ENCODE measurements at regions not wholly inside any gene's neighbourhood (a gene's known extent, or its start where the extent isn't known, plus 50 kb on each side); places are given as distances from the start of the nearest gene placed in this dataset.

DNA sequence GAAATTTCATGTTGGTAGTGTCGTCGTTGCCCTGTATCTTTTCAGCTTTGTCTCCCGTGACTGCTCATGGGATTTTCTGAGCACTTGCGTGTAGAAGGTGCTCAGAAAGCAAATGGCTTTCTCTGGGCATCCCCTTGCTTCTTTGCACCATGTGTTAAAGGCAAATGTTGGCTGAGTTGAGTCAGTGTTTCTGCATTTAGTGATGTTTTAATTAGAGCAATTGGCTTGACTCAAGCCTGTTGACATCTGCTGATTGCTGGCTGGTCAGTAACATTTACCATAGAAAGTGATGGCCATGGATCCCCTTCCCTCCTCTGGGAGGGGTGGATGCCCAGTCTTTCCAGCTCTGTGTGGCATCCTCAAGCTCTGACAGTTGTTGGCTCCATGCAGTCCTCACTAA, 187.2 kb upstream of the MPHOSPH6 start:
- no peak for DNase-seq

DNA sequence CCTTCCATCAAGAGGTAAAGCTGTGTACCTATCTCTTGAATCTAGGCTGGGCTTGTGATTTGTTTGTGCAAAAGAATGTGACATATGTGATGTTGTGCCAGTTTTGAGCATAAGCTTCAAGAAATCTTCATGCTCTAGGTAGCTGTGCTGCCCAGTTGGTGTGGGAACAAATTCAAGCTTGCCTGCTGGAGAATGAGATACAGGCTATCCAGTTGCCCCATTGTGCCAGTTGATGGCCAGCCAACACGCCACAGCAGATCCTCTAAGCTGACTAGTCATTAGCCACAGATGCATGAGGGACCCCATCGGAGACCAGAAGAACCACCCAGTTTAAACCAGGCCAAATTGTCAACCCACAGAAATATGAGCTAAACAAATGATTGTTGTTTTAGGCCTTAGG, 180.5 kb upstream of the MPHOSPH6 start:
- DNase-seq = no peak

DNA sequence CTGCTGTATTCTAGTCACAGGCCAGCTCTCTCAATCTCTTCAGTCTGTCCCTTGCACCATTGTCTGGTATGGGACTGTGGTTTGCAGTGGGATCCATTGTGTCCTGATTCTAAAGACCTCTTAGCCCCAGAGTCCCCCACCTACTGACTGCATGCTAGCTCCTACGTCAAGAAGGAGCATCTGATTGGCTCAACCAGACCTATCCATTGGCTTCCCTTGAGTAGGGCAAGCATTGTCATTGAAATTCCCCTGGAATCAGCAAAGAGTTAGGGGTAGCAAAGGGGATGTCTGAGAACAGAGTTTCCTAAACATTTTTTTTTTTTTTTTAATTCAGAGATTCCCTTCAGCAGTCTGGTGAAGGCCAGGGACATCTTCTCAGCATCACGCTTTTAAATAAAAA, 175.3 kb upstream of the MPHOSPH6 start:
- DNase-seq = no peak

DNA sequence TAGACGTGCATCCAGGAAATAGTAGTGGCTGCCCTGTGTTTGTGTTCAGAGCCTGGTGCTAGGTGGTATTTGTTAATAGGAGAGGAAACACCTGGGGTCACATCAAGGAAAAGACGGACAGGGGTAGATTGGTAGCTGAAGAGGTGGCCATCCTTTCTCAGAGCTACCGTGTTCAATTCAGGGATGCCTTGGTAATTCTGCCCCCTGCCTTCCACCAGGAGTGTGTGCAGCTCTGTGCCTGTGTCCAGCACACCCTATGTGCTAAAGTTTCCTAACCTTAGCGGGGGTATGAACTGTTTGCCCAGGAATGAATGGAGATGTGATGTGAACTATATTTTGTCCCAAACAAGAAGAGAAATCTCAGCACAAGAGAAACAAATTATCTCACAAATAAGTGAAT, 174.1 kb upstream of the MPHOSPH6 start:
- peak; percentile 50 for DNase-seq

DNA sequence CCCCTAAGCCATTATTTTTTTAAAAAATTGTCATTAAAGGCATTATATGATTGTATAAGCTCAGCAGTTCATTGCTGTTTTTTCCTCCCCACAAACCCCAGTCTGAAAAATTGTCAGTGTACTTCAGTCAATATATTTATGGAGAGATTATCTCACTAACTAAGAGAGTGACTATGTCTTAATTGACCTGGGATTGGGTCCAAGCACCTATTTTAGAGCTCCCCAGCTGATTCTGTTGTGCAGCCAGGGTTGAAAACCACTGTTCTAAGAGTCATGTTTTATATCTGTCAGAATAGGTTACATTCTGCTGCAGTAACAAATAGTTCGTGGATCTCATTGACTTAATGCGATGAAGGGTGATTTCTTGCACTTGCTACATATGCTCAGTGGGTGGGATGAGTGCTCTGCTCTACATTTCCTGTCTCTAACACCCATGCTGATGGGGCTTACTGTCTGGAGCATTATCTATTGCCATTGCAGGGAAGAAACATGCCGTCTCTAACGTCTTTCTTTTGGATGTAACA, 171.2 kb upstream of the MPHOSPH6 start:
- no peak for DNase-seq

DNA sequence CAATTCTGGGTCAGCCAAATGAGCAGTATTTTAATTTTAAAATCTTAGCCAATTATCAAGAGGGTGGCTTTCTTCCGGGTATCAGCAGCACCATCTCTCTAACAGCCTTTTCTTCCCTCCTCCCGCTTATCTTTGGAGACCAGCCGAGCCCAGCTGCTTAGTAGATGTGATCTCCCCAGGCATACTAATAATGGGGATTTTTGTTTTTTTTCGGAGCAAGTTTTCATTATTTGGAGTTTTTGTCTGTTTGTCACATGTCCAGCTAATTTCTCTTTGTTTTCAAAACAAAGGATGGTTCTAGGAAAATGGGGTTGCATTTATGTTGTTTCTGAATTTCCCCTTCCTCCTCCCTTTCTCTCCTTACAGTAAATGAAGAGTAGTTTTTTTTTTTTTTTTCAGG, 170.5 kb upstream of the MPHOSPH6 start:
- DNase-seq = no peak

DNA sequence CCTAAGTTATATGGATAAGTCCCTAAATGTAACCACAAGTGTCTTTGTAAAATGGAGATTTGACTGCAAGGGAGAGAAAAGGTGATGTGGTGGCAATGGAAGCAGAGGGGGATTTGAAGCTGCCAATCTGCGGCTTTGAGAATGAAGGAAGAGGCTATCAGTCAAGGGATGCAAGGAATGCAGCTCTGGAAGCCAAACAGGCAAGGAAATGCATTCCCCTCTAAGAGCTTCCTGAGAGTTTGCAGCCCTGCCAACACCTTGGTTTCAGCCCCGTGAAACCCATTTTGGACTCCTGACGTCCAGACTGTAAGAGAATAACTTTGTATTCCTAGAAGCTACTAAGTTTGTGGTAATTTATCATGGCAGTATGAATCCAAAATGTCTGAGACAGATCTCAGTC, 167.3 kb upstream of the MPHOSPH6 start:
- DNase-seq = no peak

DNA sequence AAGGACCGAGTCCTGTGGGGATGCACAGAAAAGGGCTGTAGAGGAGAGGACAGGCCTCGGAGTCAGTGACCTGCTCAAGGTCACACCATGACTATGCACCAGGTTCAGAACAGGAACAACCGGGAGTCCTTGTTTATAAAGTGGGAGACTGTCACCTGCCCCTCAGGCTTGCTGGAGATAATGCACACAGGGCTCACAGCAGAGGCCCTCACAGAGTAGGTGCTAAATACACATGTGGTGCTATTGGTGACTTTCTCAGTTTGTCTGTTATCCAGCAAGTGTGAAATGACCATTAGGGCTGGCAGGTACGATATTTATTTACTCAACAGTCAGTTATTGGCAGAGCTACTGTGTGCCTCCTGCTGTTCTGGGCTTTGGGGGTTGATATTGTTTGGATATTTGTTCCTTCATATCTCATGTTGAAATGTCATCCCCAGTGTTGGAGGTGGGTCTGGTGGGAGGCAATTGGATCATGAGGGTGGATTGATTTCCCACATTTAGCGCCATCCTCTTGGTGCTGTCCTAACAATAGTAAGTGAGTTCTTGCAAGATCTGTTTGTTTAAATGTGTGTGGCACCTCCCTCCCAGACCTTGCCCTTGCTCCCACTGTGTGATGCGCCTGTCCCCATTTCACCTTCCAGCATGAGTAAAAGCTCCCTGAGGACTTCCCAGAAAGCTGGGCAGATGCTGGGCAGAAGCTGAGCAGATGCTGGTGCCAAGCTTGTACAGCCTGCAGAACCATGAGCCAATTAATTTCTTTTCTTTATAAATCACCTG, 162.1 kb upstream of the MPHOSPH6 start:
- DNase-seq = no peak

DNA sequence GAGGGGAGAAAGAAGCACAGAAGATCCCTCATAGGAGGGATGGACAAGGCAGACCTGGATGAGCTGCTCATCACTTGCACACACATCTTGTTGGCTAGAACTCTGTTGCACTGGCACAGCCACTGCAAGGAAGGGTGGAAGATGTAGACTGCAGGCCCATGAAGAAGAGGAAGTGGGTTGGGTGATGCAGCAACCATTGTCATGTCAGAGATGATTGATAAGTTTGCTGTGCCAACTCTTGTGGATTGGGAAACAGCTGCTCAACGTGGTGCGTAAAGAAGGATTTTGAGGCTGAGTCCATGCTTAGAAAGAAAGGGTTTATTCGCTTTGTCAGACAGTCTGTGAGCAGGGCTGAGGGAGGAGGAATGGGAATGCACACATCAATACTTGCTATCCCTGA, 161.4 kb upstream of the MPHOSPH6 start:
- no peak for DNase-seq

DNA sequence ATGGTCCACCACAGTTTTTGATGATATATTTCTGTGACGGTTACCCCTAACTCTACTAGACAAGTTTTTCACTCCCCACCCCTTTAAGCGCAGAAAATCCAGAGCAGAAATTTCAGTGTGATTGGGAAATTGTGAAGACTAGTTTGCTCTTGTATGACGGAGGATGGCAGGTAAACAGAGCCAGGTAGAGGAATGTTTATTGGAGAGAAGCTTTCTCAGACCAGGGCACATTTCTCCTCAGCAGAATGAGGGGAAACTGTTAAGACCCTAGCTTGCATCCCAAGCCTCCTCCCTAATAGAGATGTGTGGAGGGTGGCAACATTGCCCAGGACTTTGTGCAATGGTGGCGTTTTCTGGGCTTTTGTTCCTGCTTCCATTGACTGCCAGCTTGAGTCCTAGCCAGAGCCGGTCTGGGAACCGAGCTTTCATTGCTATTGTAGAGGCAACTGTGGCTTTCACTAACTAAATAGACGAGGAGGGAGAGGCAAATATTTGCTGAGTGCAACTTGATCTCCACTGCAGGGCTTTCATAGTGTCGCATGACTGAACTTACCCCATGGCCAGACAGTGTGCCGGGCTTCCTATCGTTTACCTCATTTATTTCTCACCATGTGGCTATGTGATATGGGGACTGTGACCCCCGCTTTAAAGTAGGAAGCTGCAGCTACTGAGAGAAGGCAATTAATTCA, 159.6 kb upstream of the MPHOSPH6 start:
- DNase-seq = no peak

DNA sequence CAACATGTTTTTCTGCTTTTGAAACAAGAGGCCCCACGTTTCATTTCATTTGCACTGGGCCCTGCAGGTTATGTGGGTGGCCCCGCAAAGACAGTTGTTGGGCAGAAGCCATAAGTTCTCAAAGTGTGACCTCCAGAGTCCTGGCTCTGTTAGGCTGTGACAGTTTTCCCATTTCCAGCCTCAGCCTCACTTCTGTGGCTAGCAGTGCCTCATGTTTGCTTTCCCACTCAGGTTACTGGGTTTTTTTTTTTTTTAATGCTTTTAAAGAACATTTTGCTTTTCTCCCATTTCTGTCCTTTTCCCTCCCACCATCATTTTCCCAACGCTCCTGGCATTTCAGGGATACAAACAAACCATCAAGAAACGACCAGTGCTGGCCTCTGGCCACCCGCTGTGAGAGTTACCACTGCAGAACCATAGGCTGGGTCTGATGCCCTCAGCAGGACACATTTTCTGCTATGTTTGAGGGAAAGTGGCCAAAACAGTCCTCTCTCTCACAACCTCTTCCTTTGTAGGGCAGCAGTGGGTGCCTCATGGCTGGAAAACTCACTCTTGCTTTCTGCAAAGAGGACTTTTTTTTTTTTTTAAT, 159.0 kb upstream of the MPHOSPH6 start:
- DNase-seq = no peak

DNA sequence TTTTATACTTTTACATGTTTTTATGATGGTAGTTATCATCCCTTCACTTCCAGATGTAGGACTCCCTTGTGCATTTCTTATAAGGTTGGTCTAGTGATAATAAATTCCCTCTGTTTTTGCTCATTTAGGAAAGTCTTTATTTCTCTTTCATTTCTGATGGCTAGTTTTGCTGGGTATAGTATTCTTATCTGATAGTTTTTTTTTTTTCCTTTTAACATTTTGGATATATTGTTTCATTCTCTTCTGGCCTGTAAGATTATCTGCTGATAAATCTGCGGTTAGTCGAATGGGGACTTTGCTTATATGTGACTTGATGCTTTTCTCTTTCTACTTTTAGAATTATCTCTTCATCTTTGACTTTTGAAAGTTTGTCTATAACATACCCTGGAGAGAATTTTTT, 153.1 kb upstream of the MPHOSPH6 start:
- no peak for DNase-seq

DNA sequence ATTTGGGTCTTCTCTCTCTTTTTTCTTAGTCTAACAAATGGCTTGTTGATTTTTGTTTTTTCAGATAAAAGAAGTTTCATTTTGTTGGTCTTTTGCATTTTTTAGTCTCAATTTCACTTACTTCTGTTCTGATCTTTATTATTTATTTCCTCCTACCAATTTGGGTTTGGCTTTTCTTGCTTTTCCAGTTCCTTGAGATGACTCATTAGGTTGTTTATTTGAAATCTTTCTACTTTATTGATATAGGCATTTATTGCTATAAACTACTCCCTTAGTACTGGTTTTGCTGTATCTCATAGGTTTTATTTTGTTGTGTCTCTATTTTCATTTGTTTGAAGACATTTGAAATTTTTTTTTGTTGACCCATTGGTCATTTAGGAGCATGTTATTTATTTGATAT, 152.2 kb upstream of the MPHOSPH6 start:
- no peak for DNase-seq

DNA sequence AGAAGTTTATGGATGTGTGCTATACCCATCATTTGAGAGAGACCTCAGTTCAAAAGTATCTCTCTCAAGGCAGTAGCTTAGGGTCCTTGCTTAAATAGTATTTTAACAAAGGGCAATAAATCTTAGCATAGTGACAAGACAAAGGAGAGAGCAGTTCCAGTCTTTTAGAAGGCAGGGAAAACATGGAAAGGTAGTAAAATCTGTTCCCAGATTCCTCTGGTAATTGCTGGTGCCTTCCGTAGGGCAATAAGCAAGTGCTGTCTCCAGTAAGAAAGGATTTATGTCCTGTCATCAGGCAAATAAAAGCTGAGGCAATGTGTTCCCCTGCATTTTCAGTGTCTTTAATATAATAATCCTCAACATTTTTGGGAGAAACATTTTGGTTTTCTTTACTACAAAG, 149.0 kb upstream of the MPHOSPH6 start:
- DNase-seq = no peak

DNA sequence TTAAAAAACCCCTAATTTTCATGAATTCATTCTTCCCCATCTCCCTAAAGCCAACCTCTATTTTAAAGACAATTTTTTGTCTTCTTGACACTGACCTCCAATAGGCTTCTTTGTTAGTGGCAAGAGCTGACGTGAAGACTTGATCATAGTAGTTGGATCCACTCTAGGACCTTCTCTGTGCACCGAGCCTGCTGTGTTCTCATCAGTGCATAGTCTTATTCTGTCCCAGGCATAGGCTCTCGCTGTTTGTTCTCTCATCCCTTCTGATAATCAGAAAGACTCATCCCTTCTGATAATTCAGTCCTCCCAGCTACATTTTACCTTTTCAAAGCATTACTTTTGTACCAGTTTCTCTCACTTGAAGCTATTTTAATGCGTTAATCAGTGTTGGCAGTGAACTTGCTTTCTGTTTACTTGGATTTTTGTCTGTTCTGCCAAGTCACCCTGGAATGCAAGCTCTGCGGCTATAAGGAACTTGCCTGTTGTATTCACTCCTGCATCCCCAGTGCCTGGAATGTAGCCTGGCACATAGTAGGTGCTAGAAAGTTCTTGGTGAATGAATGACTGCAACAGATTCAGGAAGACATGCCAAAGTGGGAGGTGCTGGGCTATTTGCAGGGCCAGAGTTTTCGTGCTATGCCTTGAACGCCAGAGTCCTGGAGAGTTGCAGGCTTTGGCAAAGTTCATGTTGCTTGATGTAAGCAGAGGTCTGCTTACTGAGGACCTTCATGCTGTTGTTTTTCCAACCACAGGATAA, 147.6 kb upstream of the MPHOSPH6 start:
- no peak for DNase-seq

DNA sequence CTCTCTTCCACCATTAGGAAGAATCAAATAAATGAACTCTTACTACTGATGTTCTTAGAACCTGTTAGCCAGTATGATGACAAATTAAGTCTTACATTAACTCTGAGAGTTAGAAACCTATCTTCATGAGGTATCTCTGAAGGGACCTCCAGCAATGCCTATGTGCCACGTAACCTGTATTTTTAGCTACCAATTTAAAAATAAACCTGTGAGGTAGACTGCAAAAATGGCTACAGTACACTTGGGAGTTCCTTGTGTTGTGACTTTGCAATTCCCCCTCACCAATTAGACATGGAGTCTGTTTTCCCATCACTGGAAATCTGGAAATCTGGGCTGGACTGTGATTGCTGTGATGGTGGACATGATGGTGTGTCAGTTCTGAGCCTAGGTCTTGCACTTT, 143.7 kb upstream of the MPHOSPH6 start:
- no peak for DNase-seq

DNA sequence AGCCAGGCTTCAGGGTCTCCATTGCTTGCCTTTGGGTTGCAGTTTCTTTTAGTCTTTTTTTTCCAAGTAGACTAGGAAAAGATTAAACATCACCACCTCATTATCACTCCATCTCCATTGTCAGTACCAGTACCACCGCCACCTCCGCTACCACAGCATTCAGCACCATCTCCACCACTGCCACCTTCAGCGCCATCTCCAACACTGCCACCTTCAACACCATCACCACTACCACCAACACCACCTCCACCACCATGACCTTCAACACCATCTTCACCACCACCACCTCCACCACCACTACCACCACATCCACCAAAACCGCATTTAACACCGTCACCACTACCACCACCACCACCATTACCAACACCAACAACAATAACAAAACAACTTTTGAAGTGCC, 141.5 kb upstream of the MPHOSPH6 start:
- no peak for DNase-seq

DNA sequence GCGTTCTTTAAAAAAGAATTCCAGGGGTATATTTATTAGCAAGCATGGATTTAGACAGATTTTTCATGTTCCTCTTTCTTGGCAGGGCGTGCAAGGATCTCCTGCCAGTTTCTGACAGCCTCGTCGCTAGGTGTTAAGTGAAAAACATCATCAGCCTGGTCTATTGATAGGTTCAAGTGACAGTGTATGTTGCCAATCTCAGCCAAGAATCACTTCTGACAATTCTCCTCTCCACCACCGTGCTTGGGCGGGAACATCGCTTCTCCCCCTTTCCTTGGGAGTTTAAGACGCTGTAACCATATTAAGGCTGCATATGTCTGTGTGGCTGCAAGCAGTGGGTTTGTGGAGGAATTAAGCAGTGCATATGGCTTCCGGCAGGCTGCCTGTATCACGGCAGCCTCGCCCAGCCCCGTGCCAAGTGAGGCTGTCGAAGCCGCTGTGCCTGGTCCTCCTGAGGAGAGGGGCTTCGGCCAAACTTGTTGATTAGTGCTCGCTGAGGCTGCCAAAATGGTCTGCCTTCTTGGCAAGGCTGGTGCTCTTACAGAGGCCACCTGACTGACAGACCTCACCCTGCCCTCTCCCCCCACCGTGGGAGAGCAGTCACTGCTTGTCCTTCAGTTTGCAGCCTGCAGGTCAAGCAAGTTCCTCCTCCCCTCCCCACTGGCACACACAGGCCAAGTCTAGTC, 132.2 kb upstream of the MPHOSPH6 start:
- no peak for DNase-seq

DNA sequence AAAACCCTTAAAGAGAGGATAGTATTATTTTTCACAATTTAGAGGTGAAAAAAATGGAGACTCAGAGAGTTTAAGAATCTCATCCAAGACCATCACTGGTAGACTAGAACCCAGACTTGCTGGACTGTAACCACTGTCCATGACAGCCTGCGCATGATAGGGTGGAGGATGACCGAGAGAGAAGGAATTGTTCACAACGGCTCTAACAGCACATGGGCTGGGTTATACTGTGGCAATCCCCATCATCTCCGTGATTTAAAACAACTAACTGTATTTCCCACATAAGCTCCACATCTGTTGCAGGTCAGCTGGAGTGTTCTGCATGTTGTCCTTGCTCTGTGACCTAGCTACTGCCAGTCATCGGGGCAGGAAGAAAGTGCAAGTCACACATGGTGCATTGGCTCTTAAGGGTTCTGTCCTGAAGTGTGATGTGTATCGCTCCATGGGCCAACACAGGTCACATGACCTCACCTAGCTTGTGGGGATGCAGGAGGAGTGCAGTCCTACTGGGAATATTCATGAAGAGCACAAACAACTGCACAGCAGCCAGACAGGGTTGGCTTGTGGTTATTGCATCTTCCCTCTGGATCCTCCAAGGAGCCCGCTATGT, 131.2 kb upstream of the MPHOSPH6 start:
- DNase-seq = no peak

DNA sequence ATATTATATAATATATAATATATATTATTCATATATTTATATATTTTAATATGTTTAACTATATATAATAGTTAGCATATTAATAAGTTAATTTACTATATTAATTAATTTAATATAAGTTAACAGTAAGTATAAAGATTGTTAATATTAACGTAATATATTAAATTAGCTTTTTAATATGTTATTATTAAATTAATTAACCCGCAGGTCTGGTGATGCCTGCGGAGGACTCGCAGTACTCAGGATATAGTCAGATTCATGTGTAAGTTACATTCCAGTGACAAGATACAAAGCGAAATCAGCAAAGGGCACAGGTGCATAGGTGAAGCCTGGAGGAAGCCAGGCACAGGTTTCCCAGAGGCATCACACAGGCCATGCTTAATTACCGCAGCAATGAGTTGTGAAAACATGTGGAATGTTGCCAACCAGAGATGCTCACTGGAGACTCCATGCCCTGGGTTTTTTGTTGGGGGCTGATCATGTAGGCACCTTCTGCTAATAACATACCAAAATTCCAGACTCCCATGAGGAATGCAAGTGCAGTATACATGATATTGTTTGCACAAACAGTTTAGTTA, 130.4 kb upstream of the MPHOSPH6 start:
- DNase-seq = no peak

DNA sequence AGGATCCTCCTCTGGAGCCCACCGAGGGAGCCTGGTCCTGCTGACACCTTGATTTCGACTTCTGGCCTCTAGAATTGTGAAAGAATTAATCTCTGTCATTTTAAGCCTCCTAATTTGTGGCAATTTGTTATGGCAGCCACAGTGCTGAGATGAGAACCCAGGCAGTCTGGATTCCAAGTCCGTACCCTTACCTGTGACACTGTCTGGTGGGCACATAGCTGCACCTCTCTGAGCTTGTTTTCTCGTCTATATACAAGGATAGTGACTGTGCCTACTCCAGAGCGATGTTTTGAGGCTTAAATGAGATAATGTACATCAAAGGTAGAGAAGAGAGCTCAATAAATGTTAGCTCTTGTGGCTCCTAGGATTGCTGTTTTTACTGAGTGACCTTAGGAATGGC, 128.4 kb upstream of the MPHOSPH6 start:
- no peak for DNase-seq
